HepG2 (cell line): ENCODE measurements at regions not wholly inside any gene's neighbourhood (a gene's known extent, or its start where the extent isn't known, plus 50 kb on each side); places are given as distances from the start of the nearest gene placed in this dataset.

Experiments
- ATAC-seq: fragments of 200-7000 bp; cut with Tn5 transposase; 3 replicates; pipeline ENCODE4 v1.9.1; 2020; ENCODE audit warnings: mild to moderate bottlenecking, moderate library complexity
- BruUV-seq: library from RNA; stranded (reverse); fragments of 400-500 nt; replicated peaks from 2 replicates; lab custom pipeline; 2021; lab: Mats Ljungman, UMichigan
- CTCF ChIA-PET: fragments of 300-600 bp; formaldehyde crosslinking; extraction: SDS; loops from one replicate; lab custom pipeline; 2021; ENCODE audit warnings: low total read pairs, inconsistent platforms, low intra/inter-chr PET ratio; lab: Yijun Ruan, JAX
- POLR2A ChIA-PET: fragments of 350-600 bp; sonication (Branson Sonifier 250); formaldehyde crosslinking; loops from one replicate; lab custom pipeline; 2020; ENCODE audit warnings: antibody characterized with exemption, inconsistent platforms; lab: Yijun Ruan, JAX
- DNase-seq: peaks from one replicate; pipeline ENCODE4 v3.0.0-alpha.2; 2015; ENCODE audit warnings: low spot score
- FAIRE-seq: peaks from 3 replicates; lab custom pipeline; 2011; peaks lifted over from hg19 to GRCh38; lab: Jason Lieb, UNC
- H2AFZ ChIP-seq: one replicate; pipeline ENCODE4 v1.6.1; 2011; ENCODE audit warnings: low read length, inconsistent platforms
- H3K27ac ChIP-seq: fragments of 300-600 bp; 3 replicates; pipeline ENCODE4 v1.8.0; 2011; ENCODE audit warnings: mixed run types, mild to moderate bottlenecking, mixed read lengths, low read length, inconsistent platforms; ENCODE audit not compliant: insufficient read depth; ENCODE audit errors: extremely low read length
- H3K27me3 ChIP-seq, 2 experiments: fragments of 200-600 bp in 1 of 2; 2 replicates in 1 of 2; 3 replicates in 1 of 2; pipeline versions ENCODE4 v1.6.0 to v1.8.0; 2011; ENCODE audit warnings: low read length in 2 of 2, mild to moderate bottlenecking in 2 of 2, moderate library complexity in 2 of 2, inconsistent platforms in 1 of 2; ENCODE audit not compliant: insufficient read depth in 2 of 2, control insufficient read depth in 1 of 2
- H3K36me3 ChIP-seq, 2 experiments: fragments of 200-600 bp in 1 of 2; replicated peaks in 1 of 2; 2 replicates in 1 of 2; 3 replicates in 1 of 2; pipeline versions ENCODE4 v1.5.1 to v1.8.0; 2011; ENCODE audit warnings: low read length in 2 of 2, inconsistent platforms in 1 of 2; ENCODE audit not compliant: insufficient read depth in 2 of 2, control insufficient read depth in 1 of 2
- H3K4me1 ChIP-seq: 2 replicates; pipeline ENCODE4 v1.5.1; 2012; ENCODE audit warnings: low read length, inconsistent platforms; ENCODE audit not compliant: insufficient read depth
- H3K4me2 ChIP-seq: 2 replicates; pipeline ENCODE4 v1.6.0; 2011; ENCODE audit warnings: low read depth, low read length, inconsistent platforms
- H3K4me3 ChIP-seq, 3 experiments: fragments of 200-600 bp in 1 of 3; sonication (generic), shearing (Covaris generic) in 1 of 3; replicated peaks in 1 of 3; 2 replicates each; pipeline ENCODE4 v1.5.1; 2011 to 2016; ENCODE audit warnings: low read length in 3 of 3, inconsistent platforms in 2 of 3, low read depth in 2 of 3, mild to moderate bottlenecking in 2 of 3, control low read depth in 1 of 3, mixed read lengths in 1 of 3; ENCODE audit not compliant: insufficient read depth in 1 of 3
- H3K79me2 ChIP-seq: one replicate; pipeline ENCODE4 v1.6.1; 2011; ENCODE audit warnings: low read length, inconsistent platforms; ENCODE audit not compliant: insufficient read depth
- H3K9ac ChIP-seq: 2 replicates; pipeline ENCODE4 v1.6.0; 2011; ENCODE audit warnings: mild to moderate bottlenecking, low read depth, low read length, inconsistent platforms; ENCODE audit not compliant: insufficient read depth
- H3K9me3 ChIP-seq: 2 replicates; pipeline ENCODE4 v1.5.1; 2012; ENCODE audit warnings: mild to moderate bottlenecking, low read length
- H4K20me1 ChIP-seq: 2 replicates; pipeline ENCODE4 v1.6.0; 2011; ENCODE audit warnings: inconsistent platforms, mild to moderate bottlenecking, low read length, moderate library complexity; ENCODE audit not compliant: insufficient read depth
- ATF7 ChIP-seq, 2 experiments: fragments of 450-650 bp in 1 of 2; sonication (generic) in 1 of 2; formaldehyde crosslinking in 1 of 2; IDR thresholded peaks; 2 replicates each; pipeline versions ENCODE4 v1.4.0 to v1.6.1; 2016 to 2020; ENCODE audit warnings: antibody characterized with exemption in 1 of 2, mild to moderate bottlenecking in 1 of 2, missing genetic modification reagents in 1 of 2
- EP300 ChIP-seq, 3 experiments: sonication (generic) in 1 of 3; formaldehyde crosslinking in 1 of 3; IDR thresholded peaks; 2 replicates each; pipeline versions ENCODE4 v1.5.1 to v1.6.1; 2011 to 2020; ENCODE audit warnings: low read depth in 2 of 3, low read length in 2 of 3, borderline replicate concordance in 1 of 3, improper control_type of control experiment in 1 of 3, mild to moderate bottlenecking in 1 of 3, missing genetic modification reagents in 1 of 3, moderate library complexity in 1 of 3
- ETS1 ChIP-seq: sonication (generic); formaldehyde crosslinking; IDR thresholded peaks from 2 replicates; pipeline ENCODE4 v1.4.0; 2020; ENCODE audit warnings: missing genetic modification reagents
- EZH2 ChIP-seq: conservative IDR thresholded peaks from 2 replicates; pipeline ENCODE4 v1.6.1; 2012; ENCODE audit warnings: mild to moderate bottlenecking, low read depth, low read length, moderate library complexity
- MAFF ChIP-seq: IDR thresholded peaks from 2 replicates; pipeline ENCODE4 v1.6.1; 2011; ENCODE audit warnings: low read depth, low read length, improper control_type of control experiment
- MAFK ChIP-seq, 2 experiments: IDR thresholded peaks in 1 of 2; conservative IDR thresholded peaks in 1 of 2; 2 replicates each; pipeline ENCODE4 v1.6.1; 2011; ENCODE audit warnings: improper control_type of control experiment in 2 of 2, low read length in 2 of 2
- MATR3 ChIP-seq: sonication (generic); formaldehyde crosslinking; IDR thresholded peaks from 2 replicates; pipeline ENCODE4 v1.4.0; 2020; ENCODE audit warnings: missing genetic modification reagents
- MLLT10 ChIP-seq: sonication (generic); formaldehyde crosslinking; IDR thresholded peaks from 2 replicates; pipeline ENCODE4 v1.4.0; 2020; ENCODE audit warnings: missing genetic modification reagents
- MZF1 ChIP-seq: sonication (generic); formaldehyde crosslinking; IDR thresholded peaks from 2 replicates; pipeline ENCODE4 v1.8.1; 2023; ENCODE audit warnings: mild to moderate bottlenecking, missing genetic modification reagents, borderline replicate concordance
- NR2F6 ChIP-seq, 2 experiments: IDR thresholded peaks; 2 replicates each; pipeline ENCODE4 v1.6.1; 2016; ENCODE audit warnings: antibody characterized with exemption in 1 of 2, mild to moderate bottlenecking in 1 of 2
- ZNF18 ChIP-seq: sonication (generic); formaldehyde crosslinking; IDR thresholded peaks from 2 replicates; pipeline ENCODE4 v1.8.0; 2022; ENCODE audit warnings: mild to moderate bottlenecking, missing genetic modification reagents; ENCODE audit not compliant: insufficient replicate concordance
- ZNF367 ChIP-seq: sonication (generic); formaldehyde crosslinking; IDR thresholded peaks from 2 replicates; pipeline ENCODE4 v1.4.0; 2020; ENCODE audit warnings: missing genetic modification reagents, borderline replicate concordance
- ZSCAN20 ChIP-seq: sonication (generic); formaldehyde crosslinking; IDR thresholded peaks from 2 replicates; pipeline ENCODE4 v1.4.0; 2020; ENCODE audit warnings: missing genetic modification reagents, mild to moderate bottlenecking, borderline replicate concordance
- WGBS: methylation state at CpG from one replicate; pipeline ENCODE4 v1.1.6; 2017; ENCODE audit warnings: low lambda C conversion rate; 5-methylcytosine and 5-hydroxymethylcytosine counted together
- in situ Hi-C: cut with HindIII; loops from 2 replicates; pipeline ENCODE4 v1.10.0; 2017; ENCODE audit warnings: low pct_unique_long_range_greater_than_20kb; ENCODE audit not compliant: extremely low pct_ligation_motif_present
- intact Hi-C: fragments of 100-400 bp; cut with micrococcal nuclease; formaldehyde crosslinking; loops from one replicate; pipeline ENCODE4 v1.10.0; 2022; ENCODE audit not compliant: unreplicated experiment
- TF ChIP-seq, protein P1 (sequence below): sonication (generic); formaldehyde crosslinking; IDR thresholded peaks from 2 replicates; pipeline ENCODE4 v1.8.0; 2022; ENCODE audit warnings: mild to moderate bottlenecking, missing genetic modification reagents, moderate library complexity

DNA sequence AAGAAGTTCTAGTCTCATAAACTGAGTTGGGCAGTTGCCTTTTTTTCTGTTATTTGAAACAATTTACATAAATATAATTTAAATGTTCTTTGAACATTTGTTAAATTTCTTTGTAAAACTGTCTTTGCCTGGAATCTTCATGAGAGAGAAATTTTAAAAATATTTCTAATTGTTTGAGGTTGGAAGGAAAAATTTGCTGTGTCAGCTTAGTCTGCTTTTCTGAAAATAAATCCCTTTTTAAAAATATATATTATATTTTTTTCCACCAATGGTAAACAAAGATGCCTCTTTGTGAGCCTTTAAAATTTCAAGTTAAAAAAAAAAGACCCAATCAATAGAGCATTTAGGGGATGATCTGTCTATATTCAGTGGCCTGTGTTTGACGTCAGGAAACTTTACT, 542.7 kb downstream of the KIF4B start:
- no TSS peak for BruUV-seq
- TF ChIP-seq EZH2 (no peak), ZNF367 (CRISPR knock-in tag) (no peak), NR2F6 (IDR thresholded peaks at IDR 0.05) (no peak), NR2F6 (CRISPR knock-in tag; IDR thresholded peaks at IDR 0.05) (no peak), MAFF (peak; percentile 68; the same call in 1 of the 2 replicates), MAFK (conservative IDR thresholded peaks at IDR 0.05 in 1 of 2, IDR thresholded peaks at IDR 0.05 in 1 of 2; ENCODE audit: low read length in 2 of 2) (peak; percentile 41 to 87; a peak in 3 of 4 replicates)
- H3K4me3 ChIP-seq, result no peak overlapping the region
- 22% methylated on average over 1 of the region's 1 CpG for WGBS
- intact Hi-C loops (no loop called here), in situ Hi-C loops (no loop called here)
- H3K4me2 ChIP-seq, result no peak overlapping the region
- POLR2A ChIA-PET, result no interaction called here
- FAIRE-seq, result no peak
- ATAC-seq, result no peak
- H3K27ac ChIP-seq, result no peak overlapping the region
- no peaks in the 10 kb centered on the region for H3K27me3 ChIP-seq
- DNase-seq, result no peak
- no peaks in the 10 kb centered on the region for H3K79me2 ChIP-seq
- no peaks in the 10 kb centered on the region for H3K9me3 ChIP-seq
- H3K36me3 ChIP-seq, result no peaks in the 10 kb centered on the region
- no peaks in the 10 kb centered on the region for H4K20me1 ChIP-seq
- no peaks in the 10 kb centered on the region for H3K4me1 ChIP-seq
- CTCF ChIA-PET, result no interaction called here
- no peak overlapping the region for H3K9ac ChIP-seq
- H2AFZ ChIP-seq, result no peak overlapping the region

- H3K27me3 ChIP-seq, result no peaks in the 10 kb centered on the region
- in situ Hi-C loops (no loop called here), intact Hi-C loops (no loop called here)
- ChIA-PET POLR2A (no interaction called here), CTCF (no interaction called here)
- BruUV-seq, result no TSS peak
- H3K79me2 ChIP-seq, result no peaks in the 10 kb centered on the region
- no peaks in the 10 kb centered on the region for H3K36me3 ChIP-seq
- no peak overlapping the region for H2AFZ ChIP-seq
- H3K9me3 ChIP-seq, result no peaks in the 10 kb centered on the region
- no peak for DNase-seq
- H3K4me1 ChIP-seq, result no peaks in the 10 kb centered on the region
- H3K27ac ChIP-seq, result no peak overlapping the region
- ATAC-seq, result no peak
- no peak overlapping the region for H3K4me3 ChIP-seq
- FAIRE-seq, result no peak
- H3K4me2 ChIP-seq, result no peak overlapping the region
- H3K9ac ChIP-seq, result no peak overlapping the region
- H4K20me1 ChIP-seq, result no peaks in the 10 kb centered on the region
- no peak for TF ChIP-seq ZSCAN20 (CRISPR knock-in tag)
- TF ChIP-seq EP300 (IDR thresholded peaks at IDR 0.05; ENCODE audit: low read depth in 2 of 2, low read length in 2 of 2), result no peak
- TF ChIP-seq EP300 (CRISPR knock-in tag; IDR thresholded peaks at IDR 0.05; ENCODE audit: borderline replicate concordance), result no peak
- TF ChIP-seq MZF1, result no peak
- TF ChIP-seq MLLT10 (CRISPR knock-in tag), result no peak
- no peak for TF ChIP-seq MATR3 (CRISPR knock-in tag)
- TF ChIP-seq, protein P1, sequence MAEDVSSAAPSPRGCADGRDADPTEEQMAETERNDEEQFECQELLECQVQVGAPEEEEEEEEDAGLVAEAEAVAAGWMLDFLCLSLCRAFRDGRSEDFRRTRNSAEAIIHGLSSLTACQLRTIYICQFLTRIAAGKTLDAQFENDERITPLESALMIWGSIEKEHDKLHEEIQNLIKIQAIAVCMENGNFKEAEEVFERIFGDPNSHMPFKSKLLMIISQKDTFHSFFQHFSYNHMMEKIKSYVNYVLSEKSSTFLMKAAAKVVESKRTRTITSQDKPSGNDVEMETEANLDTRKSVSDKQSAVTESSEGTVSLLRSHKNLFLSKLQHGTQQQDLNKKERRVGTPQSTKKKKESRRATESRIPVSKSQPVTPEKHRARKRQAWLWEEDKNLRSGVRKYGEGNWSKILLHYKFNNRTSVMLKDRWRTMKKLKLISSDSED (CRISPR knock-in tag), result no peak
- no peak for TF ChIP-seq ATF7 (IDR thresholded peaks at IDR 0.05)
- TF ChIP-seq ATF7 (CRISPR knock-in tag; IDR thresholded peaks at IDR 0.05), result no peak
- no peak for TF ChIP-seq ZNF18 (CRISPR knock-in tag)
- no peak for TF ChIP-seq ETS1 (CRISPR knock-in tag)
Measured at GRCh38 chr5:155556700-155557099, 543.1 kb downstream of the KIF4B start.
